GM18499 (cell line): ENCODE measurements at regions not wholly inside any gene's neighbourhood (a gene's known extent, or its start where the extent isn't known, plus 50 kb on each side); places are given as distances from the start of the nearest gene placed in this dataset.
"Not testable (repeated sequence)": the region's sequence is repeated elsewhere in the genome, so short reads cannot be mapped to it uniquely, and the experiment has no call there.

Experiments used
- ATAC-seq: cut with Tn5 transposase; IDR thresholded peaks from one replicate; pipeline ENCODE4 v1.9.1; 2021; ENCODE audit warnings: moderate number of reproducible peaks; ENCODE audit not compliant: insufficient read depth, unreplicated experiment

- ATAC-seq: no peak
Measured at GRCh38 chr1:163562355-163562754, 240.6 kb downstream of the NUF2 start.

DNA sequence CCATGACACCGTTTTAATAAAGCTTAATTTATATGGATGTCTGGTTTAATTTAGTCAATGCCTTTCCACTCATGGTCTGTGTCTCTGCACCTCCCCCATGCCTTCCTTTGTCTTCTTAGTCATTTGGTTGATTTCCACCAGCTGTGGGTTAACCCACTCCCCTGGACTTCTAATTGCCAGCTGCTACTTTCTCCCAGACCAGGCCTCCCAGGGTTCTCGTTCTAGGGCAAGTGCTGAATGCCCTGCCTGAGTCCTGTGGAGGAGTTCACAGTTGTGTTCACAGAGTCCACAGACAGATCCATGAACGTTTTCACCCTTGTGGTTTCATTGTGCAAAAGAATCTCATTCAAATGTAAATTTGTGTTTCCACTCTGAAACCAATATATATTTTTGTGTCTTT lies 243.4 kb downstream of the NUF2 start:
- ATAC-seq: no peak

DNA sequence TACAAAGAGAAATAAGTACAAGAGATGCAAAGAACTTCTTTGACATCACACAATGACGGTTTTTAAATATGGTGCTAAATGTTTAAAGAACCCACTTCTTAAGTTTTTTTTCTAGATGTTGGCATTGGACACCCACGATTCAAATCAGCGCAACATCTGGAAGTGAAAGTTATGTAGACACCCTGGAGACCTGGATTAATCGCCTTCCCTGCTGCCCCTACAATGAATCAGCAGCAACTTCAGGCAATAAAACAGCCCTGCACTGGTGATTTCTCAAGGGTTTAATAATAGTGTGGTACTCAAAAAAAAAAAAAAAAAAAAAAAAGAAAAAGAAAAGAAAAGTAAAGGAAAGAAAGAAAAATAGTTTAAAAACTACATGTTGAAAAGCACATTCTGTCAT lies 248.3 kb downstream of the NUF2 start:
- no peak for ATAC-seq

GRCh38 chr1:163571950-163572349 lies 250.2 kb downstream of the NUF2 start:
- no peak for ATAC-seq

DNA sequence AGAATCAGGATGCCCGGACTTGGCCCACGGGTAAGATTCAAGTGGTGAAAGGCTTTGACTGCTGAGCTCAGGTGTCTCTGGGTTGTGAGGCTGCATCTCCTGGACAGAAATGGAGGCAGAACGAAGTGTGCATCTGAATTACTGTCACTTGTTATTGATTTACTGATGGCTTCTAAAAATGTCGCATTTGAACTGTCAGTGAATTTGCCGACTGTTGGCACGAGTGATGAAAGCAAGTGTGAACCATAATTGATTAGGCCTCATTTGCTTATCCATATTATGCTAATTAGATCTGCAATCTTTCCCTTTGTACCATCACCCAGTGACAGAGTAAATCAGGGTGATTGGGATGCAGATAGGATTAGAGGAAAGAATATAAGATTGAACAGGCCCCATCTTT lies 252.4 kb downstream of the NUF2 start:
- no peak for ATAC-seq

DNA sequence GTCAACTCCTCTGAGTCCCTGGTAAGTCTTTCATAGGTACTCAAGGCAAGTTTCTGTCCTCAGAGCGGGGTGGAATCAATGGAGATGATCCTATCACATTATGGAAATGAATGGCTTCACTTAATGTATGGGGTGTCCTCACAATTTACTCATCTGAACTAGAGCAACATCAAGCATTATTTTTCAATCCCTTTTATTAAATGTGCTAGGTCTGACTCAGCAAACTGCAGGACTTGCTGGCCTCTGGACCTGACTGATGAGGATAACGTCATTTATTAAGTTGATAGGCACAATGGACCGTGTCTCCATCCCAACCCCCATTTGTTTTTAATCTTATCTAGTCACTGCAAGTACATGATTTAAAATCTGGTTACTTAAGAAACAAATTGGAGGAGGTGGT lies 259.2 kb downstream of the NUF2 start:
- ATAC-seq: no peak

- ATAC-seq: no peak
Measured at GRCh38 chr1:163583661-163584181, 262.0 kb downstream of the NUF2 start.

DNA sequence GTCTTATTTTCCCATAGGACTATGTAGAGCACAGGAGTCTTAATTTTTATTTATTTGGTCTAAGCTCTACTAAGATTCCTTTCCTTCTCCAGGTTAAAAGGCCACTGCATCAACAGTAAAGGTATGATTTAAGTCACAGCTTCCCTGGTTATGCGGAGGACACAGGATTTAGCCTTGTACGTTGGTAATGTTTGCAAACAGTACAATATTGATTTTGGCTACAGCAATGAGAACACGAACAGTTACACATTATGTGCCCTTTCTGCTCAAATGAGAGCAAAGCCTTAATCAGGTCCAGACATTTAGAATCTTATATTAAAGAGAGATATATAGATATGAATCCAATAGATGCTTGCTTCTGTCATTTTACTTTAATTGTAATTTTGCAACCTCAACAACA lies 264.0 kb downstream of the NUF2 start:
- ATAC-seq: no peak

- no peak for ATAC-seq
Measured at GRCh38 chr1:163588796-163589195, 267.0 kb downstream of the NUF2 start.

GRCh38 chr1:163589735-163590134 lies 268.0 kb downstream of the NUF2 start:
- no peak for ATAC-seq

DNA sequence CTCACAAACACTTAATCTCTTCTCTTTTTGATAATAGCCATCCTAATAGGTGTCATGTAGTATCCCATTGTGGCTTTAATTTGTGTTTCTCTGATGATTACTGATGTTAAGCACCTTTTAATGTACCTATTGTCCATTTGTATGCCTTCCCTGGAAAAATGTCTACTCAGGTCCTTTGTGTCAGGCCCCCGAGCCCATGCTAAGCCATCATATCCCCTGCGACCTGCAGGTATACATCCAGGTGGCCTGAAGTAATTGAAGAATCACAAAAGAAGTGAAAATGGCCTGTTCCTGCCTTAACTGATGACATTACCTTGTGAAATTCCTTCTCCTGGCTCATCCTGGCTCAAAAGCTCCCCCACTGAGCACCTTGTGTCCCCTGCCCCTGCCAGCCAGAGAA lies 269.4 kb downstream of the NUF2 start:
- ATAC-seq: not testable (repeated sequence)

DNA sequence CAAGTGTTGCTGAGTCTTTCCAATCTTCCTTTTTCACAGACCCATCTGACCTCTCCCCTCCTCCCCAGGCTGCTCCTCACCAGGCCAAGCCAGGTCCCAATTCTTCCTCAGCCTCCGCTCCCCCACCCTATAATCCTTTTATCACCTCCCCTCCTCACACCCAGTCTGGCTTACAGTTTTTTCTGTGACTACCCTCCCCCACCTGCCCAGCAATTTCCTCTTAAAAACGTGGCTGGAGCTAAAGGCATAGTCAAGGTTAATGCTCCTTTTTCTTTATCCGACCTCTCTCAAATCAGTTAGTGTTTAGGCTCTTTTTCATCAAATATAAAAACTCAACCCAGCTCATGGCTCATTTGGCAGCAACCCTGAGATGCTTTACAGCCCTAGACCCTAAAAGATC lies 270.9 kb downstream of the NUF2 start:
- not testable (repeated sequence) for ATAC-seq

- ATAC-seq: not testable (repeated sequence)
Measured at GRCh38 chr1:163596106-163596505, 274.4 kb downstream of the NUF2 start.

- no peak for ATAC-seq
Measured at GRCh38 chr1:163596541-163597258, 274.9 kb downstream of the NUF2 start.

GRCh38 chr1:163604321-163604720 lies 282.6 kb downstream of the NUF2 start:
- ATAC-seq: no peak

- no peak for ATAC-seq
Measured at GRCh38 chr1:163604896-163605295, 283.1 kb downstream of the NUF2 start.

DNA sequence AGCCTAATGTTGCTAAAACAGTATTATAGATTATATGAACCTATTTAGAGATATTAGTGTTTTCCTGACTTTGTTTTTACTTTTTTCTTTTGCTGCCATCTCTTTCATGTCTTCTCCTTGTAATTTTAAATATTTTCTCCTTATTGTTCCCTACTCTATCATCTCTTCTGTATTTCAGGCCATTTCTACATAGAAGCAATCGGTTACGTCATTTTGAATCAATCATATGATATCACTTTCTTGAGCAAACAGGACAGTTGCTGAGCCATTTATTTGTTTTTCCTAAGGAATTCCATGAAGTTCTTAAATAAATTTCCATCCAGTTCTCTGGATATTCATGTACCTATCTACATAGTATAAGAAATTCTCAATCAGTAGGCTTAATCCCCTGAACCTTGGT lies 287.2 kb downstream of the NUF2 start:
- no peak for ATAC-seq

- ATAC-seq: no peak
Measured at GRCh38 chr1:163609858-163610257, 288.1 kb downstream of the NUF2 start.

DNA sequence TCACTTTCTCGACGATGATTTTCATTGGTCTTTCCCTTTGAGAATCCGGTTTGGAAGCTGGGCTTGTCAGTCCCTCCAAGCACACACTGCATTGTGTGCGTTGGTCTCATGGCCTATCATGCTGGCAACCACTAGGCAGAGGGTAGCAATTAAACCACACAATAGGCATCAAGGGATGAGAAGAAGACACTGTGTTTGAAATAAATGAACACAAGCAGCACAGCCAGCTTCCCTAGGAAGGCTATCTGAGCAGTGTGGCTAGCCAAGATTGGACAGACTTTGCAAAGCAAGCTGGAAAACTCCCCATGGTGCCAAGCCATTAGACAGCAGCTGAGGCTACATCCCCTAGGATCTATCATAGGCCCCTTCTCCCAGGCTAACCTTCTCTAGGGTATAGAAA lies 288.7 kb downstream of the NUF2 start:
- ATAC-seq: no peak

- no peak for ATAC-seq
Measured at GRCh38 chr1:163614361-163614760, 292.6 kb downstream of the NUF2 start.

DNA sequence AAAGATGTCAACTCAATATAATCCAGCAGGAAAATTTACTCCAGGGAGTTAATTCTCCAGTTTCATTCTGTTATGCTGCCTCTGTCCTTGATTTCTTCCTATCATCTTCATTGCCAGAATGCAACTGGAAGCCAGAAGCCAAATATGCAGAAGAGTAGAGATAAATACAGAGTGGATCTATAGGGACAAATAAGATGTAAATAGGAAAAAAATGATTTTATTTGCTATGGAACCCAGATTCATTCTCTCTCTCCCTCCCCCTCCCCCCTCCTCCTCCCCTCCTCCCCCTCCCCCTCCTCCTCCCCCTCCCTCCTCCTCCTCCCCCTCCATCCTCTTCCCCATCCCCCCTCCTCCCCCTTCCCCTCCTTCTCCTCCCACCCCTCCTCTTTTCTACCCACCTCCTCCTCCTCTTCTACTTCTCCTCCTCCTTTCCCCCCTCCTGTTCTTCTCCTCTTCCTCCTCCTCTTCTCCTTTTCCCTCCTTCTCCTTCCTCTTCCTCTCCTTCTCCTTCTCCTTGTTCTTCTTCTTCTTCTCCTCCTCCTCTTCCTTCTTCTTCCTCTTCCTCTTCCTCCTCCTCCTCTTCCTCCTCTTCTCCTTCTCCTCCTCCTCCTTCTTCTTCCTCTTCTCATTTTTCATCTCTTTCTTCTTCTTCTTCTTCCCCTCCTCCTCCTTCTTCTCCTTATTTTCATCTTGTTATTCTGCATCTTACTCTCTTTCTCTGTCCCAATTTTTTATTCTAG lies 306.4 kb downstream of the NUF2 start:
- no peak for ATAC-seq

DNA sequence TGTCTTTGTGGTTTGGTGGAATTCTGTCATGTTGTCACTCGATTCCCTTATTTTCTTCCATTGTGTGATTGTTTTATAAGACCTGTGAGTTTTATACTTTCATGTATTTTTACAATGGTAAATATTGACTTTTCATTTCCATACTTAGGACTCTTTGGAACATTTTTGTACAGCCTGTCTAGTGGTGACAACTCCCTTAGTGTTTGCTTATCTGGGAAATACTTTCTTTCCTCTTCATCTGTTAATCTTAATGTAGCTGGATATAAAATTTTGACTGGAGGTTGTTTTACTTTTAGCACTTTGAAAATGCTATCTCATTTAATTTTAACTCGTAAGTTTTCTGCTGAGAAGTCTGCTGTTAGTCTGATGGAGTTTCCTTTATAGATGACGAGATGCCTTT lies 310.5 kb downstream of the NUF2 start:
- no peak for ATAC-seq
